ENCODE measurements at regions not wholly inside any gene's neighbourhood (a gene's known extent, or its start where the extent isn't known, plus 50 kb on each side); places are given as distances from the start of the nearest gene placed in this dataset.
A peak's percentile ranks its signal among the peaks of the same experiment; 100 is the strongest.

GRCh38 chr10:10437886-10438285 lies 579.8 kb upstream of the CELF2 start (continued):
- TF ChIP-seq USF2 (IDR thresholded peaks at IDR 0.05; ENCODE audit: borderline replicate concordance, low read depth, low read length): no peak
- no peak for TF ChIP-seq ZNF687 (IDR thresholded peaks at IDR 0.05)

GRCh38 chr10:10438335-10439100 lies 579.2 kb upstream of the CELF2 start:
- POLR2A ChIA-PET: no interaction called here

More at GRCh38 chr10:10438335-10439100, 579.2 kb upstream of the CELF2 start:
- Histone ChIP-seq H3K4me3 (no peak overlapping the region), H3K4me2 (ENCODE audit: control insufficient read depth, insufficient read depth) (no peak overlapping the region), H2AFZ (ENCODE audit: control insufficient read depth, low read depth, low read length) (no peak overlapping the region), H3K9ac (ENCODE audit: control insufficient read depth, insufficient read depth, low read length) (no peak overlapping the region), H3K79me2 (ENCODE audit: control insufficient read depth, insufficient read depth, low read length) (no peaks in the 10 kb centered on the region), H3K36me3 (ENCODE audit: control insufficient read depth in 2 of 2, insufficient read depth in 2 of 2, low read length in 1 of 2) (no peaks in the 10 kb centered on the region), H3K4me1 (ENCODE audit: control insufficient read depth, insufficient read depth, low read length) (no peaks in the 10 kb centered on the region), H3K27ac (ENCODE audit: control insufficient read depth, insufficient read depth) (no peak overlapping the region), H3K27me3 (replicated peaks in 1 of 2; ENCODE audit: control insufficient read depth in 2 of 2, insufficient read depth in 2 of 2, low read length in 1 of 2) (no peaks in the 10 kb centered on the region), H4K20me1 (ENCODE audit: control insufficient read depth, insufficient read depth) (no peaks in the 10 kb centered on the region), H3K9me3 (replicated peaks; ENCODE audit: control insufficient read depth, insufficient read depth, low read length) (no peaks in the 10 kb centered on the region)
- 0% methylated on average over 1 of the region's 1 CpG for WGBS (ENCODE audit: insufficient coverage, insufficient replicate concordance, low lambda C conversion rate, missing lambda C conversion rate)
- SMC1A ChIA-PET (ENCODE audit: uncharacterized antibody, unreplicated experiment): no interaction called here
- BruUV-seq (replicated peaks): no TSS peak
- DNase-seq (ENCODE audit: low read depth, low spot score) (no peak), ATAC-seq (no peak), FAIRE-seq (no peak)
- RAD21 ChIA-PET (ENCODE audit: unreplicated experiment): no interaction called here
- in situ Hi-C loops (cut with MboI) (no loop called here), intact Hi-C loops (cut with micrococcal nuclease; ENCODE audit: unreplicated experiment) (no loop called here)
- TF ChIP-seq RUNX3 (IDR thresholded peaks at IDR 0.05; ENCODE audit: low read length): peak; percentile 10; the same call in 1 of the 2 replicates
- TF ChIP-seq GATAD2B (conservative IDR thresholded peaks at IDR 0.05; ENCODE audit: low read depth): no peak
- CTCF ChIA-PET: interaction anchor here (0.6 kb wide), 1 partner anchor 493 kb away, joined by 3 read pairs; no protein-coding TSS in a partner anchor
